WTC11 (cell line): ENCODE measurements at regions not wholly inside any gene's neighbourhood (a gene's known extent, or its start where the extent isn't known, plus 50 kb on each side); places are given as distances from the start of the nearest gene placed in this dataset.

Source experiments
- ATAC-seq: fragments of 200-7000 bp; cut with Tn5 transposase; 2 replicates; pipeline ENCODE4 v1.10.0; 2021; ENCODE audit warnings: mild to moderate bottlenecking, moderate library complexity
- CTCF ChIA-PET: fragments of 300-600 bp; sonication (Branson Sonifier 250); formaldehyde crosslinking; loops from one replicate; lab custom pipeline; 2021; ENCODE audit warnings: antibody characterized with exemption; lab: Charles Lee
- POLR2A ChIA-PET: fragments of 350-600 bp; sonication (Branson Sonifier 250); formaldehyde crosslinking; loops from one replicate; lab custom pipeline; 2021; ENCODE audit warnings: antibody characterized with exemption; lab: Charles Lee
- DNase-seq: peaks from one replicate; pipeline ENCODE4 v3.0.0; 2021; ENCODE audit warnings: low spot score
- H3K27ac Mint-ChIP-seq: 2 replicates; pipeline ENCODE4 v1.8.0; 2021; ENCODE audit warnings: mixed read lengths
- H3K27me3 Mint-ChIP-seq: 2 replicates; pipeline ENCODE4 v1.8.0; 2021; ENCODE audit warnings: low read depth, mild to moderate bottlenecking, moderate library complexity, mixed read lengths
- H3K36me3 Mint-ChIP-seq: 2 replicates; pipeline ENCODE4 v1.8.0; 2021; ENCODE audit warnings: mixed read lengths
- H3K4me1 Mint-ChIP-seq: 2 replicates; pipeline ENCODE4 v1.8.0; 2022; ENCODE audit warnings: mixed read lengths
- H3K4me3 Mint-ChIP-seq: 2 replicates; pipeline ENCODE4 v1.8.0; 2021; ENCODE audit warnings: mild to moderate bottlenecking, moderate library complexity, mixed read lengths
- H3K9me3 Mint-ChIP-seq: 2 replicates; pipeline ENCODE4 v1.8.0; 2021; ENCODE audit warnings: mixed read lengths
- ATF1 ChIP-seq: sonication (generic); formaldehyde crosslinking; IDR thresholded peaks from 2 replicates; pipeline ENCODE4 v1.8.1; 2023; ENCODE audit warnings: mild to moderate bottlenecking, moderate library complexity, missing genetic modification reagents
- ATF3 ChIP-seq: sonication (generic); formaldehyde crosslinking; conservative IDR thresholded peaks from 2 replicates; pipeline ENCODE4 v1.8.1; 2022; ENCODE audit warnings: mild to moderate bottlenecking, missing genetic modification reagents
- ATF6 ChIP-seq: sonication (generic); formaldehyde crosslinking; IDR thresholded peaks from 2 replicates; pipeline ENCODE4 v1.8.1; 2023; ENCODE audit warnings: mild to moderate bottlenecking, missing genetic modification reagents
- CBFB ChIP-seq: sonication (generic); formaldehyde crosslinking; IDR thresholded peaks from 2 replicates; pipeline ENCODE4 v1.8.1; 2022; ENCODE audit warnings: mild to moderate bottlenecking, low read depth, missing genetic modification reagents
- E2F1 ChIP-seq: sonication (generic); formaldehyde crosslinking; IDR thresholded peaks from 2 replicates; pipeline ENCODE4 v1.8.0; 2022; ENCODE audit warnings: mild to moderate bottlenecking, missing genetic modification reagents
- ETV6 ChIP-seq: sonication (generic); formaldehyde crosslinking; IDR thresholded peaks from 2 replicates; pipeline ENCODE4 v1.8.1; 2022; ENCODE audit warnings: mild to moderate bottlenecking, missing genetic modification reagents
- JAZF1 ChIP-seq: fragments of 250-450 bp; sonication (Bioruptor Pico); IDR thresholded peaks from 2 replicates; pipeline ENCODE4 v1.9.0; 2021; ENCODE audit warnings: moderate library complexity, mild to moderate bottlenecking, inconsistent platforms
- MAX ChIP-seq: sonication (generic); formaldehyde crosslinking; IDR thresholded peaks from 2 replicates; pipeline ENCODE4 v1.8.0; 2022; ENCODE audit warnings: mild to moderate bottlenecking, missing genetic modification reagents
- USF1 ChIP-seq: sonication (generic); formaldehyde crosslinking; IDR thresholded peaks from 2 replicates; pipeline ENCODE4 v1.8.0; 2022; ENCODE audit warnings: mild to moderate bottlenecking, missing genetic modification reagents
- ZNF138 ChIP-seq: sonication (generic); formaldehyde crosslinking; conservative IDR thresholded peaks from 2 replicates; pipeline ENCODE4 v1.8.1; 2022; ENCODE audit warnings: mild to moderate bottlenecking, moderate library complexity, missing genetic modification reagents
- ZNF219 ChIP-seq: sonication (generic); formaldehyde crosslinking; IDR thresholded peaks from 2 replicates; pipeline ENCODE4 v1.8.0; 2023; ENCODE audit warnings: missing genetic modification reagents, mild to moderate bottlenecking, borderline replicate concordance
- ZNF281 ChIP-seq: sonication (generic); formaldehyde crosslinking; IDR thresholded peaks from 2 replicates; pipeline ENCODE4 v1.8.0; 2023; ENCODE audit warnings: mild to moderate bottlenecking, missing genetic modification reagents
- ZNF416 ChIP-seq: fragments of 250-450 bp; sonication (Bioruptor Pico); IDR thresholded peaks from 2 replicates; pipeline ENCODE4 v1.9.0; 2021; ENCODE audit warnings: mild to moderate bottlenecking, inconsistent platforms
- ZNF423 ChIP-seq: fragments of 250-450 bp; sonication (Bioruptor Pico); IDR thresholded peaks from 2 replicates; pipeline ENCODE4 v2.1.2; 2022; ENCODE audit warnings: mild to moderate bottlenecking, moderate library complexity
- ZNF425 ChIP-seq: fragments of 250-450 bp; sonication (Bioruptor Pico); conservative IDR thresholded peaks from 2 replicates; pipeline ENCODE4 v1.9.0; 2021; ENCODE audit warnings: mild to moderate bottlenecking
- ZNF532 ChIP-seq: fragments of 250-450 bp; sonication (Bioruptor Pico); IDR thresholded peaks from 2 replicates; pipeline ENCODE4 v1.9.0; 2021; ENCODE audit warnings: mild to moderate bottlenecking, borderline replicate concordance

- Mint-ChIP-seq H3K9me3 (no peaks in the 10 kb centered on the region), H3K4me3 (no peak overlapping the region), H3K27me3 (no peaks in the 10 kb centered on the region), H3K27ac (no peak overlapping the region), H3K4me1 (no peaks in the 10 kb centered on the region), H3K36me3 (no peaks in the 10 kb centered on the region)
- ChIA-PET POLR2A (no interaction called here), CTCF (no interaction called here)
- TF ChIP-seq ATF1 (no peak), JAZF1 (no peak), ZNF219 (CRISPR knock-in tag) (no peak), E2F1 (CRISPR knock-in tag) (no peak), ATF6 (CRISPR knock-in tag) (no peak), ZNF532 (no peak), ETV6 (CRISPR knock-in tag) (no peak), ZNF281 (CRISPR knock-in tag) (no peak), ZNF138 (CRISPR knock-in tag) (no peak), CBFB (CRISPR knock-in tag) (no peak), ZNF416 (CRISPR knock-in tag) (no peak), ATF3 (CRISPR knock-in tag) (no peak), ZNF423 (no peak)
- ATAC-seq (no peak), DNase-seq (no peak)
These were observed 533.6 kb downstream of the GATA3 start for GRCh38 chr10:8588135-8588534.

- H3K4me3 Mint-ChIP-seq = no peak overlapping the region
These were observed 536.0 kb downstream of the GATA3 start for GRCh38 chr10:8590518-8590917.

More at GRCh38 chr10:8590518-8590917, 536.0 kb downstream of the GATA3 start:
- H3K9me3 Mint-ChIP-seq = no peaks in the 10 kb centered on the region
- TF ChIP-seq MAX (CRISPR knock-in tag) (no peak), ZNF425 (CRISPR knock-in tag) (no peak), USF1 (no peak)
- no peak overlapping the region for H3K27ac Mint-ChIP-seq
- CTCF ChIA-PET = no interaction called here
- POLR2A ChIA-PET = no interaction called here
- no peak for DNase-seq
- H3K36me3 Mint-ChIP-seq = no peaks in the 10 kb centered on the region
- no peak for ATAC-seq
- 0 out of 2 replicates have a peak, but pooled peaks cover 4% of the 10 kb centered on the region for H3K4me1 Mint-ChIP-seq
- no peaks in the 10 kb centered on the region for H3K27me3 Mint-ChIP-seq
